OCI-LY3 (cell line): ENCODE measurements at regions not wholly inside any gene's neighbourhood (a gene's known extent, or its start where the extent isn't known, plus 50 kb on each side); places are given as distances from the start of the nearest gene placed in this dataset.

Source experiments
- CTCF ChIP-seq: fragments of 200-600, 300-600 bp; sonication (generic); IDR thresholded peaks from 2 replicates; pipeline ENCODE4 v1.5.1; 2014; ENCODE audit warnings: antibody characterized with exemption, low read length, low read depth
- EZH2phosphoT487 ChIP-seq: fragments of 200-600 bp; shearing (Covaris generic); IDR thresholded peaks from 2 replicates; pipeline ENCODE4 v1.6.1; 2018; ENCODE audit warnings: antibody characterized with exemption, mixed run types, low read depth

GRCh38 chr4:170772429-170772828 lies 682.7 kb upstream of the AADAT start:
- TF ChIP-seq CTCF (no peak), EZH2phosphoT487 (no peak)
